Fibroblast of pulmonary artery (primary cell): ENCODE measurements at regions not wholly inside any gene's neighbourhood (a gene's known extent, or its start where the extent isn't known, plus 50 kb on each side); places are given as distances from the start of the nearest gene placed in this dataset.

Experiments used
- DNase-seq: peaks from one replicate; pipeline ENCODE4 v3.0.0-alpha.2; 2010; ENCODE audit warnings: low read depth
- H3K4me3 ChIP-seq: replicated peaks from 2 replicates; pipeline ENCODE4 v1.5.1; 2011; ENCODE audit warnings: low read depth, mild to moderate bottlenecking, control low read depth, low read length, moderate library complexity
- TF ChIP-seq, protein P1 (sequence below): IDR thresholded peaks from 2 replicates; pipeline ENCODE4 v1.5.1; 2011; ENCODE audit warnings: mild to moderate bottlenecking, control low read depth, low read length, inconsistent platforms; ENCODE audit errors: missing control alignments

DNA sequence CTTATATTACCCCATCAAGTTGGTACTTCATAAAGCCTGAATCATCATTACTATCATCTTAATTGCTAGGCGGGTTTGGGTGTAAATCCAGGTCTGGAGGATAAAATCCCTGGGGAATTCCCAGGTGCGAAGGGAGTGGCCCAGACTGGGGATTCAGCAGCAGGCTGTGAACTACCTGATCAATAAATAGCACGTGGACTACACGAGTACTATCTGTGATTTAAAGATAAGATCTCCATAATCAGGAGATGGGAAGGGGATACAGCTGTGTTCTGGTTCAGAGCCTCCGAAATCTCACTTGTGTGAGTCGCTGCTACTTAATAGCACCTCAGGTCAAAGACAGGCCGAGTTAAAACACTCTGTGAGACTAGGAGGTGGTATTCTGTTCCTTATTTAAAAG, 512.6 kb upstream of the ZFHX3 start:
- DNase-seq = no peak
- TF ChIP-seq, protein P1, sequence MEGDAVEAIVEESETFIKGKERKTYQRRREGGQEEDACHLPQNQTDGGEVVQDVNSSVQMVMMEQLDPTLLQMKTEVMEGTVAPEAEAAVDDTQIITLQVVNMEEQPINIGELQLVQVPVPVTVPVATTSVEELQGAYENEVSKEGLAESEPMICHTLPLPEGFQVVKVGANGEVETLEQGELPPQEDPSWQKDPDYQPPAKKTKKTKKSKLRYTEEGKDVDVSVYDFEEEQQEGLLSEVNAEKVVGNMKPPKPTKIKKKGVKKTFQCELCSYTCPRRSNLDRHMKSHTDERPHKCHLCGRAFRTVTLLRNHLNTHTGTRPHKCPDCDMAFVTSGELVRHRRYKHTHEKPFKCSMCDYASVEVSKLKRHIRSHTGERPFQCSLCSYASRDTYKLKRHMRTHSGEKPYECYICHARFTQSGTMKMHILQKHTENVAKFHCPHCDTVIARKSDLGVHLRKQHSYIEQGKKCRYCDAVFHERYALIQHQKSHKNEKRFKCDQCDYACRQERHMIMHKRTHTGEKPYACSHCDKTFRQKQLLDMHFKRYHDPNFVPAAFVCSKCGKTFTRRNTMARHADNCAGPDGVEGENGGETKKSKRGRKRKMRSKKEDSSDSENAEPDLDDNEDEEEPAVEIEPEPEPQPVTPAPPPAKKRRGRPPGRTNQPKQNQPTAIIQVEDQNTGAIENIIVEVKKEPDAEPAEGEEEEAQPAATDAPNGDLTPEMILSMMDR = no peak
- H3K4me3 ChIP-seq = no peak overlapping the region

DNA sequence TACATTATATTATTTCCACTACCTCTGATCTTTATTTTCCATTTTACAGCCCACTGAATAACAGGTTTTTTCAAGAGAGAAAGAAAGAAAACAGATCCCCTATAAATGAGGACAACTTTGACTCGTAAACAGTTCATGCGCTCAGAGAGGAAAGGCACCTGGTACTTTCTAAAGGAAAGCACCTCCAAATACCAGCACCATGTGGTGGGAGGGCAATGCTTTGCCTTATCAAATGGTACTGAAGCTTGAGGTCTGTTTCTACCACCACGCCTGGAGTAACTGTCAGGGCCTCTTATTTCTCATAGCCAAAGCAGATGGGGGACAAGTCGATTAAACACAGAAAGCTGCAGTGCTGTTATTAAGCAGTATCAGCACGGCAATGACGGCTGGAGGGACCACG, 510.3 kb upstream of the ZFHX3 start:
- no peak for DNase-seq
- H3K4me3 ChIP-seq = no peak overlapping the region
- TF ChIP-seq, protein P1 = no peak

DNA sequence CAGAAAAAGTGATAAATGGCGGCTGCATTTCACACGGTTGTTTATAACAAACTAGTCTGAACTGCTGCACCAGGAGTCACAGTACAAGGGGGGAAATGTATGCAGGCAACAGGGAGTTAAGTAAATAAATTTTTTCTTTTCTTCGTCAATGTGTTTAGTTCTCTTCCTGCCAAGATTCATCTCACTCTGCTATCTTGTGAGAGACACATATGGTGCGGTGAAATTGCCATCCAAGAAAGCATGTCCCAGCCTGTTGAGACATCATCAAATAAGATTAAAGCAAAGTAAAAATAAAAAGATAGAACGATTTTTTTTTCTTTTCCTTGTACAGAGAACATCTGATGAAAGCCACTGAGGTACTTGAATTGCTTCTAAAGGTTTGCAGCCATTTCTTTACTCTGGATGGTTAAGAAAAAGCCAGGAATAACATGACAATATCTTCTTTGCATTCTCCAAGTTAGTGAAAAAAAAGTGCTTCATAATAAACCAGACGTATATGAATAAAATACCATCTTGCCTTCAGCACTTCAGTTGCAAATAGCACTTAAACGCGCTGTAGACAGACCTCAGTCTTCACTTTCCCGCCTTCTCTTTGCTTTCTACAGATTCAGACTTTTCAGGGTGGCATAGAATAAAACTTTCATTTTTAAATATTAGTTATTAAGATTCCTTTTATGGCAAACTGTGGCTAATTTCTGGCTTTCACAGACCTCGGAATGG, 506.2 kb upstream of the ZFHX3 start:
- TF ChIP-seq, protein P1 = no peak
- no peak overlapping the region for H3K4me3 ChIP-seq
- DNase-seq = no peak

DNA sequence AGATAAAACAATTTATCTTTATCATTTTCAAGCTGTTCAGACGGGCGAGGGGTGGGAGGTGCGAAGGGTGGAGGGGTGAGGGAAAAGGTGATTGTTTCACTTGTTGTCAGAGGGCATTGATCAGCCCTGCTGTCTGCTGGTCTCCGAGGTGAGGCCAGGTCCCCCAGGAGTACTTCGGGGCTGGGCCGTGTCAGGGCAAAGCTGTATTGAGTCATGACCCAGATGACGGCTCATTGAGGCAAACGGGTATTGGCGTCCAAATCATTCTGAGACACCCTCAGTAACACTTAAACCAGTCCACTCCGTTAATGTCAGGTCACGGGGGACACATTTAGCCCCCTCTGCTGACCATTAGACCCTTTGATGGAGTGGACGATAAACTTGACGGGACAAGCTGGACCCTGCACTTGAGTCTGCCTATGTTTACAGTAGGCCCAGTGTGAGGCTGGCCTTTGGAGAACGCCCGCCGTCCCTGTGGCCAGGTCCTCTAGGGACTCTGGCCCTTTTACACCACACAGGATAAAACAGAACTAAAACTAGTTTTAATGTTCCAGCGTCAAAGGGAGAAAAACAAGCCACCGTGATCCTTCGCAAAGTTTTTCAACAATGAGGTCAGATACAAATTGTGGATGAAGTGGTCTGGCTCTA, 502.2 kb upstream of the ZFHX3 start:
- H3K4me3 ChIP-seq = no peak overlapping the region
- TF ChIP-seq, protein P1 = no peak
- DNase-seq = no peak

DNA sequence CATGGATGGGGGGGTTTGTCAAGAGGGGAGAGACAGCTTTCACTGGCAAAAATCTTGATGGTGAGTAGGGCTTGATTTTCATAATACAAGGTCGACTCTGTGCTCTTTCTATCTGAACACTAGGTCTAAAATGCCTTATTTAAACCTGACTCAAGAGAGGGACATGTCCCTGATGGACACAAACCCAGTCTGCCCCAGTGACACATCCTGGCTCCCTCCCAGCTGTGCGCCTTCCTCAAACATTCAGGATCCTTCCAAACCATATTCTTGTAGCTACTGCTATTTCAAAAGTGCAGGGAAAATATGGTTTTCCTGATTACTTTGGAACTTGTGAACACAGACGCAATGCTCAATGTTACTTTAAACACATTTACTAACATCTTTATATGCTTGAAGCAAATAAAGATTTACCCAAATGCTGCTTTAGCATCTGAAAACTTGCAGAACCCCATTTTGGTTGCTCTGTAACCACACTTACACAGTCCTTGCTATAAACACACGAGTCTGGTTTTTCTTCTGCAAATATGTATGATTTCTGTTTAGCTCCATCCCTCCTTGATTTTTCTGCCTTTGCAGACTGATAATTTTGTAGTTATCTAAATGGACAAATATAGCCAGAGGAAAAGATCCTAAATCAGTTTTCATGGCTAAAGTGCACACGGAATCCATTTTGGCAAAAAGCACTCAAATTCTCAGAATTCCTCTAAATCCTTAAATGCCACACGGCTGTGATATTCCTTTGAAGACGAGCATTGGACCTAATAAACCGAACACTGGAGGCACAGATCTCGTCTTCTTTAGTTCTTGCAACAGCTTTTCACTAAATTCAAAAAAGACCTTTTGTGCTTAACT, 499.9 kb upstream of the ZFHX3 start:
- H3K4me3 ChIP-seq = no peak overlapping the region
- TF ChIP-seq, protein P1 = no peak
- no peak for DNase-seq

DNA sequence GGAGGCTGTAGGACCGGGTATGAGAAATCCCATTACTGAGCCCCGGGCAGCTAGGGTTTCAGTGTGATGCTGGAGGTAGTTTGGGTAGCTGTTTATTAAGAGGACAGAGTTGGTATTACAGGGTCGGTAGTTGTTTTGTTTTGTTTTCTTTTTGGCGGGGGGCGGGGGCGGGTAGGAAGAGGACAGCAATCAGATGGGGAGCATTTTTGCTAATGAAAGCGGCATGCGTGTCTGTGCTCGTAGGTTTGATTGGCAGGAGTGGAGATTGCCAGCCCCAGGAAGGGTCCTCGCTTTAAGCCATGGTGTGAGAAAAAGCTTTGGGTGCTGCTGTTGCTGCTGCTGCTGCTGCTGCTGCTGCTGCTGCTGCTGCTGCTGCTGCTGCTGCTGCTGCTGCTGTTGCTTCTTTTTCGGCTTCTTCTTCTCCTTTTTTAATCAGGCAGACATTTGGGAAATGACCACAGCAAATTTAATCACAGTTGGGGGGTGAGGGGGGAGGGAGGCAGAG, 498.5 kb upstream of the ZFHX3 start:
- no peak overlapping the region for H3K4me3 ChIP-seq
- TF ChIP-seq, protein P1 = no peak
- DNase-seq = no peak
